Adrenal gland (tissue), 9 donors: ENCODE measurements at regions not wholly inside any gene's neighbourhood (a gene's known extent, or its start where the extent isn't known, plus 50 kb on each side); places are given as distances from the start of the nearest gene placed in this dataset.

Experiments used
- DNase-seq, 7 donors: peaks; one replicate each; pipeline ENCODE4 v3.0.0-alpha.2; 2019 to 2020
- H3K27ac ChIP-seq, 5 donors: fragments of 200-600 bp; sonication (generic) in 4 of 5; 1 replicate in 3 of 5; 2 replicates in 2 of 5; pipeline versions ENCODE4 v1.5.1 to v1.8.0; 2016 to 2020; ENCODE audit warnings: mild to moderate bottlenecking in 1 of 5
- H3K27me3 ChIP-seq: fragments of 200-600 bp; 2 replicates; pipeline ENCODE4 v1.8.0; 2021
- H3K36me3 ChIP-seq, 2 donors: fragments of 200-600 bp; replicated peaks in 1 of 2; 1 replicate in 1 of 2; 2 replicates in 1 of 2; pipeline versions ENCODE4 v1.5.1 to v1.8.0; 2018 to 2022
- H3K4me1 ChIP-seq, 2 donors: fragments of 200-600 bp; replicated peaks in 1 of 2; 1 replicate in 1 of 2; 2 replicates in 1 of 2; pipeline versions ENCODE4 v1.5.1 to v1.8.0; 2018 to 2021
- H3K4me3 ChIP-seq, 4 donors: fragments of 200-600 bp; sonication (generic) in 3 of 4; one replicate each; pipeline ENCODE4 v1.5.1; 2016 to 2018
- H3K9me3 ChIP-seq, 3 donors: fragments of 200-600 bp; sonication (generic) in 1 of 3; replicated peaks in 1 of 3; 1 replicate in 2 of 3; 2 replicates in 1 of 3; pipeline versions ENCODE4 v1.5.1 to v1.8.0; 2016 to 2021
- POLR2A ChIP-seq, 2 donors: fragments of 450-650 bp; IDR thresholded peaks; one replicate each; pipeline ENCODE4 v1.6.1; 2017; ENCODE audit warnings: antibody characterized with exemption in 2 of 2, mild to moderate bottlenecking in 2 of 2, moderate library complexity in 1 of 2
- WGBS, 4 donors: extraction: QIAGEN DNeasy Blood & Tissue Kit in 2 of 4; methylation state at CpG; one replicate each; pipeline versions ENCODE4 v1.1.5 to v1.1.7; 2013 to 2017; 5-methylcytosine and 5-hydroxymethylcytosine counted together
- intact Hi-C, 2 donors: fragments of 100-400 bp; cut with DNase I; formaldehyde crosslinking; loops; one replicate each; pipeline versions ENCODE4 v1.14.1 to v1.15.0; 2022 to 2023
- TF ChIP-seq, protein P1 (sequence below), 6 experiments: fragments of 450-650 bp in 4 of 6; fragments of 200-600 bp in 2 of 6; sonication (generic) in 1 of 6; IDR thresholded peaks; 1 replicate in 5 of 6; 2 replicates in 1 of 6; pipeline versions ENCODE4 v1.5.1 to v1.8.0; 2016 to 2021; ENCODE audit warnings: antibody characterized with exemption in 6 of 6, mild to moderate bottlenecking in 2 of 6, moderate library complexity in 1 of 6
- donor health status: healthy with polysubstance abuse.
- donor health status: Bipolar disorder and iron deficiency.
- donor health status: DM: yes; HTN: yes; CAD: no.
- donor health status: DM: no; HTN: no; CAD: no.
- donor health status: DM: no; HTN: no; CAD: no.

DNA sequence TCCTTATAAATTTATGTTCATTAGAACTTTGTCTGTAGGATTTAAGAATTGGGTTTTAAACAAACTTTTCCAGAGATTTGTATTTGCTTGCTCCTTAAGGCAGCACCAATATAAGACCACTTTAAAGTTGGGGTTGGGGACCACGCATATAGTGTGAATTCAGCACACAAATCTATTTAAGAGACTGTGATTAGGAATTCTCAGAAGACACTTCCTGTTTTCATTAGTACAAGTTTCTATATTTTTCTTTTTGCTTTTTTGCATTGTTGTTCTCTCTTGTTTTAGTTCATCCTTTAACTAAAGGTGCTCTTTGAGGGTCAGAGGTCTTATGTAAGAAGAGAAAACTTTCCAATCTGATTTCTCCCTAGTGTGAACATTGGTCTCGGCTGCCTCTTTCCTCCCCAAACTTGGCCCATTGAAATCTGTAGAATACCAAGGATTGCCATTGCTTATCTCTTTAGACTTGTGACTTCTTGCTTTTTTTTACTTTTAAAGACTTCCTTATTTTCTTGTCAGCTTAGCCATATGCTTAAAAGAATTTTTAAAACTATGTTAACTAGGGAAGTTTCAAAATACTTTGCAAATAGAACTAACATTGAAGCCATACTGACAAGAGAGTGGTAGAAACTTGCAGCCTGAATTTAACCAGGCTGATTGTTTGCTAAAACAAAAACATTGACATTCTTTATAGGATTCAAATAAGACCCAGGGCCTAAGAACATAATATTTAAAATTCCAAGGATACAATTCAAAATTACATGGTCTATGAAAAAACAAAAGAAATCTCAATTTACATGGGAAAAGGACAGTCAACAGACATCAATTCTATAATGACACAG is 264.1 kb upstream of the FN1 start:
- TF ChIP-seq, protein P1, sequence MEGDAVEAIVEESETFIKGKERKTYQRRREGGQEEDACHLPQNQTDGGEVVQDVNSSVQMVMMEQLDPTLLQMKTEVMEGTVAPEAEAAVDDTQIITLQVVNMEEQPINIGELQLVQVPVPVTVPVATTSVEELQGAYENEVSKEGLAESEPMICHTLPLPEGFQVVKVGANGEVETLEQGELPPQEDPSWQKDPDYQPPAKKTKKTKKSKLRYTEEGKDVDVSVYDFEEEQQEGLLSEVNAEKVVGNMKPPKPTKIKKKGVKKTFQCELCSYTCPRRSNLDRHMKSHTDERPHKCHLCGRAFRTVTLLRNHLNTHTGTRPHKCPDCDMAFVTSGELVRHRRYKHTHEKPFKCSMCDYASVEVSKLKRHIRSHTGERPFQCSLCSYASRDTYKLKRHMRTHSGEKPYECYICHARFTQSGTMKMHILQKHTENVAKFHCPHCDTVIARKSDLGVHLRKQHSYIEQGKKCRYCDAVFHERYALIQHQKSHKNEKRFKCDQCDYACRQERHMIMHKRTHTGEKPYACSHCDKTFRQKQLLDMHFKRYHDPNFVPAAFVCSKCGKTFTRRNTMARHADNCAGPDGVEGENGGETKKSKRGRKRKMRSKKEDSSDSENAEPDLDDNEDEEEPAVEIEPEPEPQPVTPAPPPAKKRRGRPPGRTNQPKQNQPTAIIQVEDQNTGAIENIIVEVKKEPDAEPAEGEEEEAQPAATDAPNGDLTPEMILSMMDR (IDR thresholded peaks at IDR 0.05), result no peak
- H3K27ac ChIP-seq, result peak overlapping the region in 4 of 5 donors; percentile 1 to 79 (median 51)
- intact Hi-C loops, result loop anchor here in 1 of 2 donors (10.0 kb wide), 1 partner anchor 135 kb away; no protein-coding TSS in a partner anchor

DNA sequence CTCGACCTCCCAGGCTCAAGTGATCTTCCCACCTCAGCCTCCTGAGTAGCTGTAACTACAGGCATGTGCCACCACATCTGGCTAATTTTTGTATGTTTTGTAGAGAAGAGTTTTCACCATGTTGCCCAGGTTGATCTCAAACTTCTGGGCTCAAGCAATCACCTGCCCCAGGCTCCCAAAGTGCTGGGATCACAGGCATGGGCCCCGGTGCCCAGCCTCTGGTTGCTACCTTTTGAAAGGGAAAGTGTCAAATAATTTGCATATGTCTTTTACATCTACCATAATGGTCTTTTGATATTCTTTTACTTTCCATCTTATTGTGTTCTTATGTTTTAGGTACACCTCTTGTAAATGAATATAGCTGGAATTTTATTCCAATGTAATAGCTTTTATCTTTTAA is 263.1 kb upstream of the FN1 start:
- no peak for DNase-seq
- Histone ChIP-seq H3K4me3 (no peak overlapping the region), H3K27me3 (no peaks in the 10 kb centered on the region), H3K9me3 (no peaks in the 10 kb centered on the region), H3K36me3 (no peaks in the 10 kb centered on the region), H3K27ac (no peak overlapping the region), H3K4me1 (peaks cover 13 to 22% of the 10 kb centered on the region in 2 donors)
- WGBS, 4 donors, result 89 to 96% (median 94%) methylated on average over 2 of the region's 2 CpGs
- TF ChIP-seq, protein P1 (IDR thresholded peaks at IDR 0.05), result no peak
- no peak for TF ChIP-seq POLR2A (IDR thresholded peaks at IDR 0.05)
- intact Hi-C loops, result no loop called here

More for the DNA sequence above, 264.1 kb upstream of the FN1 start:
- no peak overlapping the region for H3K4me3 ChIP-seq
- no peaks in the 10 kb centered on the region for H3K27me3 ChIP-seq
- no peaks in the 10 kb centered on the region for H3K9me3 ChIP-seq
- WGBS, 4 donors, result 71 to 84% (median 80%) methylated on average over 2 of the region's 2 CpGs
- H3K4me1 ChIP-seq, result peaks cover 10 to 15% of the 10 kb centered on the region in 2 donors
- H3K36me3 ChIP-seq, result no peaks in the 10 kb centered on the region
- DNase-seq, result no peak

DNA sequence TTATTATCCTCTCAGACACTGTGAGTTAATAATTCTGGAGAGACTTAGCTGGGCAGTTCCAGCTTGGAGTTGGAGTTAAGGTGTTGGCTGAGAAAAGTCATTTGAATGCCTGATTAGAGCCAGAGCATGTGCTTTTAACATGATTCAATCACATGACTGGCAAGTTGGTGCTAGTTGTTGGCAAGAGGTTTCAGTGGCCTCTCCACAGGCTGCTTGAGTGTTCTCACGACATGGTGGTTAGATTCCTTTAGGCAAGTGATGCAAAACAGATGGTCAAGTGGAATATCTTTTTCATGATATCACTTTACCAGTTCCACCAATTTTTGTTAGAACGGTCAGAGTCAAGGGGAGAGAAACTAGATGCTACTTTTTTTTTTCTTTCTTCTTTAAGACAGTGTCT is 262.7 kb upstream of the FN1 start:
- Histone ChIP-seq H3K4me3 (no peak overlapping the region), H3K4me1 (peaks cover 17 to 27% of the 10 kb centered on the region in 2 donors), H3K27me3 (no peaks in the 10 kb centered on the region), H3K9me3 (no peaks in the 10 kb centered on the region), H3K36me3 (no peaks in the 10 kb centered on the region), H3K27ac (no peak overlapping the region)
- TF ChIP-seq, protein P1 (IDR thresholded peaks at IDR 0.05), result no peak
- TF ChIP-seq POLR2A (IDR thresholded peaks at IDR 0.05), result no peak
- intact Hi-C loops, result no loop called here
- no peak for DNase-seq
- 75 to 94% (median 90%) methylated on average over 2 of the region's 2 CpGs for WGBS, 4 donors

DNA sequence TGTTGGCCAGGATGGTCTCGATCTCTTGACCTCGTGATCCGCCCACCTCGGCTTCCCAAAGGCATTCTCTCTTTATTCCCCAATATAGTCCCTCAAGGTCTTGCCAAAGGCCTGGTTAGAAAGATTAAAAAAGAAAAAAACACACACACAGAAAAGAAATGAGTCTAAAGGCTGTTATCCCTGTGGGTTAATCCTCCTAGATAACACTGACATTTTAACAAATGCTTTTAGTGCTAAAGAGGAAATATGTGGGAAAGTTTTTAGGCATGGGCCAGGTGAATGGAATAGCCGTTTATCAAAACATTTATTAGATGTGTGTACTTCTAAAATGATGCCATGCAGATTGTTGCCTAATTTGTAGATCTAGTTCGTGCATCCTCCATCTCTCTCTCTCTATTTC is 261.6 kb upstream of the FN1 start:
- Histone ChIP-seq H3K9me3 (no peaks in the 10 kb centered on the region), H3K4me3 (no peak overlapping the region), H3K27me3 (no peaks in the 10 kb centered on the region), H3K36me3 (no peaks in the 10 kb centered on the region), H3K4me1 (peaks cover 26 to 38% of the 10 kb centered on the region in 2 donors), H3K27ac (no peak overlapping the region)
- no peak for TF ChIP-seq POLR2A (IDR thresholded peaks at IDR 0.05)
- TF ChIP-seq, protein P1 (IDR thresholded peaks at IDR 0.05), result no peak
- intact Hi-C loops, result no loop called here
- 42 to 75% (median 62%) methylated on average over 6 of the region's 6 CpGs for WGBS, 4 donors
- no peak for DNase-seq
